Sigmoid colon (tissue), 6 donors: ENCODE measurements at regions not wholly inside any gene's neighbourhood (a gene's known extent, or its start where the extent isn't known, plus 50 kb on each side); places are given as distances from the start of the nearest gene placed in this dataset.

Experiments
- DNase-seq: peaks from one replicate; pipeline ENCODE4 v3.0.0-alpha.2; 2019
- H3K27ac ChIP-seq, 4 donors: fragments of 200-600 bp; sonication (generic); one replicate each; pipeline ENCODE4 v1.5.1; 2016 to 2019; ENCODE audit warnings: mild to moderate bottlenecking in 1 of 4
- H3K27me3 ChIP-seq, 3 donors: fragments of 200-600 bp; sonication (generic); one replicate each; pipeline ENCODE4 v1.5.1; 2019; ENCODE audit warnings: mild to moderate bottlenecking in 1 of 3
- H3K36me3 ChIP-seq, 4 donors: fragments of 200-600 bp; sonication (generic); one replicate each; pipeline ENCODE4 v1.5.1; 2016 to 2019
- H3K4me1 ChIP-seq, 4 donors: fragments of 200-600 bp; sonication (generic); one replicate each; pipeline ENCODE4 v1.5.1; 2017 to 2019
- H3K4me3 ChIP-seq, 4 donors: fragments of 200-600 bp; sonication (generic); one replicate each; pipeline ENCODE4 v1.5.1; 2017 to 2019; ENCODE audit warnings: mild to moderate bottlenecking in 2 of 4, moderate library complexity in 1 of 4
- H3K9me3 ChIP-seq, 4 donors: fragments of 200-600 bp in 3 of 4; sonication (generic) in 3 of 4; one replicate each; pipeline versions ENCODE4 v1.5.1 to v1.6.1; 2013 to 2019
- CTCF ChIP-seq, 4 experiments: fragments of 450-650 bp in 3 of 4; fragments of 200-600 bp in 1 of 4; IDR thresholded peaks; one replicate each; pipeline ENCODE4 v1.5.1; 2016 to 2019; ENCODE audit warnings: antibody characterized with exemption in 4 of 4, mild to moderate bottlenecking in 3 of 4, moderate library complexity in 2 of 4
- EP300 ChIP-seq, 4 donors: sonication (generic); formaldehyde crosslinking; IDR thresholded peaks; one replicate each; pipeline ENCODE4 v1.6.1; 2017; ENCODE audit warnings: antibody characterized with exemption in 4 of 4
- POLR2A ChIP-seq, 2 donors: fragments of 450-650 bp; IDR thresholded peaks; one replicate each; pipeline ENCODE4 v1.6.1; 2016; ENCODE audit warnings: antibody characterized with exemption in 2 of 2, mild to moderate bottlenecking in 2 of 2, moderate library complexity in 2 of 2
- POLR2AphosphoS5 ChIP-seq, 4 donors: sonication (generic); formaldehyde crosslinking; IDR thresholded peaks; one replicate each; pipeline ENCODE4 v1.6.1; 2017; ENCODE audit warnings: antibody characterized with exemption in 4 of 4
- WGBS, 2 donors: extraction: QIAGEN DNeasy Blood & Tissue Kit; methylation state at CpG; one replicate each; pipeline ENCODE4 v1.1.7; 2013; 5-methylcytosine and 5-hydroxymethylcytosine counted together
- intact Hi-C: fragments of 100-400 bp; cut with DNase I; formaldehyde crosslinking; loops from one replicate; pipeline ENCODE4 v1.15.1; 2023
- donor health status: healthy with polysubstance abuse.
- donor health status: healthy.

GRCh38 chr13:30088312-30088855, 219.0 kb downstream of the KATNAL1 start:
- intact Hi-C loops = no loop called here
- Histone ChIP-seq H3K36me3 (no peaks in the 10 kb centered on the region), H3K27ac (no peak overlapping the region), H3K4me1 (no peaks in the 10 kb centered on the region), H3K9me3 (no peaks in the 10 kb centered on the region), H3K4me3 (no peak overlapping the region), H3K27me3 (no peaks in the 10 kb centered on the region)
- TF ChIP-seq POLR2AphosphoS5 (IDR thresholded peaks at IDR 0.05) (no peak), EP300 (IDR thresholded peaks at IDR 0.05) (no peak), CTCF (IDR thresholded peaks at IDR 0.05) (no peak), POLR2A (IDR thresholded peaks at IDR 0.05) (no peak)
- WGBS, 2 donors = 90 to 97% methylated on average over 5 of the region's 5 CpGs
- DNase-seq = no peak

- Histone ChIP-seq H3K36me3 (no peaks in the 10 kb centered on the region), H3K9me3 (no peaks in the 10 kb centered on the region), H3K4me1 (no peaks in the 10 kb centered on the region), H3K27me3 (no peaks in the 10 kb centered on the region), H3K27ac (no peak overlapping the region), H3K4me3 (no peak overlapping the region)
- no peak for DNase-seq
- TF ChIP-seq POLR2A (IDR thresholded peaks at IDR 0.05) (no peak), CTCF (IDR thresholded peaks at IDR 0.05) (no peak), POLR2AphosphoS5 (IDR thresholded peaks at IDR 0.05) (no peak), EP300 (IDR thresholded peaks at IDR 0.05) (no peak)
- WGBS, 2 donors = 78 to 79% methylated on average over 1 of the region's 1 CpG
- intact Hi-C loops = no loop called here
Measured at GRCh38 chr13:30085087-30085486, 222.3 kb downstream of the KATNAL1 start.

GRCh38 chr13:30082391-30082790, 225.0 kb downstream of the KATNAL1 start:
- no peak for DNase-seq
- no peak overlapping the region for H3K4me3 ChIP-seq
- no peaks in the 10 kb centered on the region for H3K4me1 ChIP-seq
- H3K9me3 ChIP-seq = no peaks in the 10 kb centered on the region
- TF ChIP-seq POLR2A (IDR thresholded peaks at IDR 0.05) (no peak), EP300 (IDR thresholded peaks at IDR 0.05) (no peak), POLR2AphosphoS5 (IDR thresholded peaks at IDR 0.05) (no peak), CTCF (IDR thresholded peaks at IDR 0.05) (no peak)
- intact Hi-C loops = no loop called here
- no peaks in the 10 kb centered on the region for H3K27me3 ChIP-seq
- H3K36me3 ChIP-seq = no peaks in the 10 kb centered on the region
- WGBS, 2 donors = 93% methylated on average over 5 of the region's 5 CpGs
- H3K27ac ChIP-seq = no peak overlapping the region

- intact Hi-C loops = no loop called here
- Histone ChIP-seq H3K9me3 (no peaks in the 10 kb centered on the region), H3K27me3 (no peaks in the 10 kb centered on the region), H3K27ac (no peak overlapping the region), H3K36me3 (no peaks in the 10 kb centered on the region), H3K4me3 (no peak overlapping the region), H3K4me1 (no peaks in the 10 kb centered on the region)
- DNase-seq = no peak
- TF ChIP-seq EP300 (IDR thresholded peaks at IDR 0.05) = no peak
- no peak for TF ChIP-seq POLR2A (IDR thresholded peaks at IDR 0.05)
- TF ChIP-seq CTCF (IDR thresholded peaks at IDR 0.05) = no peak
- no peak for TF ChIP-seq POLR2AphosphoS5 (IDR thresholded peaks at IDR 0.05)
Measured at GRCh38 chr13:30081331-30081730, 226.0 kb downstream of the KATNAL1 start.

DNA sequence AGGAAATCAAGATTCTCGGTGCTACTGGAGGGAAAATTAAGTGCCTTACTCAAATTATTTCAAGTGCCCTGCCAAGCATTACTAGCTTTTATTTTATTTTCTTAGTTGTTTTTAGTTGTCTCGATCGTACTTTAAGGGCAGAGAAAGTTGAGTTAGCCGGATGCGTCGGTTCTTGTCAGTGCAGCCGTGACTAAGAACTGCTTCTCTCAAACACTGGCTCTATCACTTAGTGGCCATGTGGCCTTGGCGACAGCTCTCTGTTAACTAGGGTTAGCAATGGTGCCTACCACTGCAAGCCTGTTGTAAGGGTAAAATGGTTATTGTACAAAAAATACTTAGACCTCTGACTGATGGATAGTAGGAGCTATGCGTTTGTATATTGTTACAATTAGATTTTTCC, 227.8 kb downstream of the KATNAL1 start:
- H3K27me3 ChIP-seq = no peaks in the 10 kb centered on the region
- H3K4me3 ChIP-seq = no peak overlapping the region
- H3K9me3 ChIP-seq = no peaks in the 10 kb centered on the region
- WGBS, 2 donors = 85 to 89% methylated on average over 9 of the region's 9 CpGs
- intact Hi-C loops = no loop called here
- H3K4me1 ChIP-seq = no peaks in the 10 kb centered on the region
- no peaks in the 10 kb centered on the region for H3K36me3 ChIP-seq
- no peak for DNase-seq
- TF ChIP-seq EP300 (IDR thresholded peaks at IDR 0.05) (no peak), POLR2AphosphoS5 (IDR thresholded peaks at IDR 0.05) (no peak), CTCF (IDR thresholded peaks at IDR 0.05) (no peak), POLR2A (IDR thresholded peaks at IDR 0.05) (no peak)
- no peak overlapping the region for H3K27ac ChIP-seq
